SH-SY5Y (cell line): ENCODE measurements at regions not wholly inside any gene's neighbourhood (a gene's known extent, or its start where the extent isn't known, plus 50 kb on each side); places are given as distances from the start of the nearest gene placed in this dataset.

Experiments
- GATA2 ChIP-seq: IDR thresholded peaks from 2 replicates; pipeline ENCODE4 v1.6.1; 2011; ENCODE audit warnings: mild to moderate bottlenecking, low read depth, low read length
- GATA3 ChIP-seq: IDR thresholded peaks from 2 replicates; pipeline ENCODE4 v1.6.1; 2011; ENCODE audit warnings: low read depth, mild to moderate bottlenecking, low read length, moderate library complexity

GRCh38 chr4:136583567-136583966 lies 948.7 kb downstream of the PCDH18 start:
- no peak for TF ChIP-seq GATA2
- no peak for TF ChIP-seq GATA3
